Peyer's patch (tissue), 4 donors: ENCODE measurements at regions not wholly inside any gene's neighbourhood (a gene's known extent, or its start where the extent isn't known, plus 50 kb on each side); places are given as distances from the start of the nearest gene placed in this dataset.

ENCODE experiments used
- CTCF ChIP-seq, 6 experiments: fragments of 450-650 bp in 4 of 6; fragments of 200-600 bp in 2 of 6; sonication (generic) in 1 of 6; IDR thresholded peaks; one replicate each; pipeline ENCODE4 v1.5.1; 2017 to 2019; ENCODE audit warnings: antibody characterized with exemption in 6 of 6, mild to moderate bottlenecking in 3 of 6, moderate library complexity in 1 of 6
- POLR2A ChIP-seq, 2 donors: fragments of 450-650 bp; IDR thresholded peaks; one replicate each; pipeline ENCODE4 v1.5.1; 2017; ENCODE audit warnings: antibody characterized with exemption in 2 of 2, mild to moderate bottlenecking in 2 of 2, moderate library complexity in 2 of 2

GRCh38 chr13:50668049-50668448 is 175.4 kb downstream of the DLEU7 start:
- TF ChIP-seq CTCF (IDR thresholded peaks at IDR 0.05) (no peak), POLR2A (IDR thresholded peaks at IDR 0.05) (no peak)
